PFSK-1 (cell line): ENCODE measurements at regions not wholly inside any gene's neighbourhood (a gene's known extent, or its start where the extent isn't known, plus 50 kb on each side); places are given as distances from the start of the nearest gene placed in this dataset.

Experiments used
- FOXP2 ChIP-seq: optimal IDR thresholded peaks from 2 replicates; pipeline ENCODE3; 2011; ENCODE audit warnings: borderline replicate concordance, control low read depth, inconsistent platforms; ENCODE audit not compliant: insufficient read depth; ENCODE audit errors: extremely low read length, extremely low read depth
- POLR2AphosphoS5 ChIP-seq: IDR thresholded peaks from 2 replicates; pipeline ENCODE4 v1.6.1; 2012; ENCODE audit warnings: low read depth, mild to moderate bottlenecking, control low read depth, low read length, moderate library complexity
- SIN3A ChIP-seq: IDR thresholded peaks from 2 replicates; pipeline ENCODE4 v1.6.1; 2012; ENCODE audit warnings: mild to moderate bottlenecking, low read length, moderate library complexity, borderline replicate concordance; ENCODE audit not compliant: insufficient read depth
- TAF1 ChIP-seq: IDR thresholded peaks from 2 replicates; pipeline ENCODE4 v1.6.1; 2012; ENCODE audit warnings: low read length, control low read depth, borderline replicate concordance; ENCODE audit not compliant: insufficient read depth
- TF ChIP-seq, protein P1 (sequence below), 2 experiments: IDR thresholded peaks; 2 replicates each; pipeline versions ENCODE4 v1.6.1 to v1.8.0; 2011 to 2012; ENCODE audit warnings: low read depth in 2 of 2, low read length in 2 of 2, control low read depth in 1 of 2, inconsistent platforms in 1 of 2, mild to moderate bottlenecking in 1 of 2, moderate library complexity in 1 of 2; ENCODE audit not compliant: insufficient read depth in 1 of 2

DNA sequence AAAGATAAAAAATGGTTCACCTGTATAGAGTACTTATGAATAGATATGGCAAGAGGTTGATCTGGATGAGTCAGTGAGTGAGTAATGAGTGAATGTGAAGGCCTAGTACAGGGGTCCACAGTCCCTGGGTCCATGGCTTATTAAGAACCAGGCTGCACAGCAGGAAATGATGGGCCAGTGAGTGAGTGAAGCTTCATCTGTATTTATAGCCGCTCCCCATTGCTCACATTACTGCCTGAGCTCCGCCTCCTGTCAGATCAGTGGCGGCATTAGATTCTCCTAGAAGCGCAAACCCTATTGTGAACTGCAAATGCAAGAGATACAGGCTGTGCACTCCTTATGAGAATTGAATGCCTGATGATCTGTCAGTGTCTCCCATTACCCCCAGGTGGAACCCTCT, 307.7 kb upstream of the ZNF608 start:
- TF ChIP-seq, protein P1, sequence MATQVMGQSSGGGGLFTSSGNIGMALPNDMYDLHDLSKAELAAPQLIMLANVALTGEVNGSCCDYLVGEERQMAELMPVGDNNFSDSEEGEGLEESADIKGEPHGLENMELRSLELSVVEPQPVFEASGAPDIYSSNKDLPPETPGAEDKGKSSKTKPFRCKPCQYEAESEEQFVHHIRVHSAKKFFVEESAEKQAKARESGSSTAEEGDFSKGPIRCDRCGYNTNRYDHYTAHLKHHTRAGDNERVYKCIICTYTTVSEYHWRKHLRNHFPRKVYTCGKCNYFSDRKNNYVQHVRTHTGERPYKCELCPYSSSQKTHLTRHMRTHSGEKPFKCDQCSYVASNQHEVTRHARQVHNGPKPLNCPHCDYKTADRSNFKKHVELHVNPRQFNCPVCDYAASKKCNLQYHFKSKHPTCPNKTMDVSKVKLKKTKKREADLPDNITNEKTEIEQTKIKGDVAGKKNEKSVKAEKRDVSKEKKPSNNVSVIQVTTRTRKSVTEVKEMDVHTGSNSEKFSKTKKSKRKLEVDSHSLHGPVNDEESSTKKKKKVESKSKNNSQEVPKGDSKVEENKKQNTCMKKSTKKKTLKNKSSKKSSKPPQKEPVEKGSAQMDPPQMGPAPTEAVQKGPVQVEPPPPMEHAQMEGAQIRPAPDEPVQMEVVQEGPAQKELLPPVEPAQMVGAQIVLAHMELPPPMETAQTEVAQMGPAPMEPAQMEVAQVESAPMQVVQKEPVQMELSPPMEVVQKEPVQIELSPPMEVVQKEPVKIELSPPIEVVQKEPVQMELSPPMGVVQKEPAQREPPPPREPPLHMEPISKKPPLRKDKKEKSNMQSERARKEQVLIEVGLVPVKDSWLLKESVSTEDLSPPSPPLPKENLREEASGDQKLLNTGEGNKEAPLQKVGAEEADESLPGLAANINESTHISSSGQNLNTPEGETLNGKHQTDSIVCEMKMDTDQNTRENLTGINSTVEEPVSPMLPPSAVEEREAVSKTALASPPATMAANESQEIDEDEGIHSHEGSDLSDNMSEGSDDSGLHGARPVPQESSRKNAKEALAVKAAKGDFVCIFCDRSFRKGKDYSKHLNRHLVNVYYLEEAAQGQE (IDR thresholded peaks at IDR 0.05; ENCODE audit: insufficient read depth in 1 of 2, low read depth in 2 of 2, low read length in 2 of 2): no peak
- no peak for TF ChIP-seq SIN3A
- TF ChIP-seq POLR2AphosphoS5: no peak
- TF ChIP-seq TAF1: no peak

DNA sequence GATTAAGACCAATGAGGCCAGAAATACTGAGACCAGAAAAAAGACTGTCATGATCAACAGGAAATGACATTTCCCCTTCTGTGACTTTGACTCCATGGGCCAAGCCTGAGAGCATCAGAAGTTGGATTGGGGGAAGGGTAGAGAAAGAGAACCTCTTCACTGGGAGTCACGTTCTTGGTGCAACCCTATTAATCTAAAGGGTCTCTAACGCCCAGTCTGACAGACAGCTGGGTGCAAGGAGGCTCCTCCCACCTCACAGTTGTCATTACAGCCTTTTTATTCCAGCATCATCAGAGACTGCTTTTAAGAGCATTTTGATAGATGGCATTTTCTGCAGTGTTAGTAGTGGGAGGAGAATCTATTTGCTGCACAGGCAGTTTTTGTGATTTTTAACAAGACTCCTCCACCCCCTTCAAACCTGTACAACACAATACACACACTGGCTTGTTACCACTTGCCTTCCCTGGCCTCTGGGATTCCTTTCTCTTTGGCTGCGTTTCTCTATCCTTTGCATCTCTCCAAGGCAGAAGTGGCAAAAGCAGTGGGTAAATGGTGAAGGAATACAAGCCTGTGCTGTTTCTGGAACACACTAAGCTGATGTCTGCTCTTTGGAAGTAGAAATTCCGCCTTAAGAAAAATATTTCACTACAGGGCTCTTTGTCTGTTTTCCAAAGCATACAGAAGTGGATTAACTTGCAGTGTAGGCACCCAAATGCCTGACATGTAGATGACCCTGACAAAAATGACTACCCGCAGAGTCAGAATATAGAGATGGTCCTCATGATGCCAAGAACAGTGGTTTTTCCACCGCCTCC, 310.4 kb upstream of the ZNF608 start:
- TF ChIP-seq FOXP2 (no peak), TAF1 (no peak), SIN3A (no peak), POLR2AphosphoS5 (no peak)
- TF ChIP-seq, protein P1 (IDR thresholded peaks at IDR 0.05; ENCODE audit: insufficient read depth in 1 of 2, low read depth in 2 of 2, low read length in 2 of 2): no peak

DNA sequence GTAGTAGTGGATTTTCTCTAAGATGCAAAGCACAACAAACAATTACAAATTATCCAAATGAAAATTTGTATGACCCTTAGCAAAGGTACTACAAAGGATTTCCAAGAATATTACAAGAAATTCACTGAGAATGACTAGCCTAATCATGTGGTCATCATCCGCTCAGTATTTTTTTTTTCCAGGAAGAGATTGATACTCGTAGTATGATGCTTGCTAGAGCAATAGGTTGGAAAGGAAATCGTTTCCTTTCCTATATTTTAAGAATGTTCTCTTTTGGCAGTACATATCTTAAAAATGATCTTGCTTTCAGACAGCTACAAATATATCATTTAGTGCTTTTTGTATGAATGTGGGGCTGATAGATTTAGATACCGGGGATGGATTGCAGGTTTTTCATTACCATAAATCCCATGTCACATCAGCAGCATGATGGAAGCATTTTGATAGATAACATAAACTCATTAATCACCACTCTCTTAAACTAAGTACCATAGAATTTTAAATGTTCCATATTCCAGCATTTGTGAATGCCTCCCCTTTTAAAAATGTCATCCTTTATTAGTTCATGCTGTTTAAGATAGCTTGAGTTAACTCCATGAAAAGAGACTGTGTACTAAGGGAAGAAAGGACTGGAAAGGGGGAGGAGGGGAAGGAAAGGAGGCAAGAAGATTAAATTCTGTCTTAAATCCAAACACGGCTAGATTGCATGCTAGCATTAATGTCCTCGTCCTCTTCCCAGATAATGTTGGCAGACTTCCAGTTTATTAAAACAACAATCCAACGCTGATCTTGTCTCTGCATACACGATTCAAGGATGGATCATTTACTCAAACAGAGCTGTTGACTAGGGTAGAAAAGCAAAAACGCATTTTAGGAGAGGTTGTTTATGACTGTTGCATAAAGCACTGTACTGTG, 311.7 kb upstream of the ZNF608 start:
- TF ChIP-seq, protein P1 (IDR thresholded peaks at IDR 0.05; ENCODE audit: insufficient read depth in 1 of 2, low read depth in 2 of 2, low read length in 2 of 2): no peak
- TF ChIP-seq POLR2AphosphoS5: no peak
- TF ChIP-seq TAF1: no peak
- TF ChIP-seq SIN3A: no peak
- TF ChIP-seq FOXP2: no peak

DNA sequence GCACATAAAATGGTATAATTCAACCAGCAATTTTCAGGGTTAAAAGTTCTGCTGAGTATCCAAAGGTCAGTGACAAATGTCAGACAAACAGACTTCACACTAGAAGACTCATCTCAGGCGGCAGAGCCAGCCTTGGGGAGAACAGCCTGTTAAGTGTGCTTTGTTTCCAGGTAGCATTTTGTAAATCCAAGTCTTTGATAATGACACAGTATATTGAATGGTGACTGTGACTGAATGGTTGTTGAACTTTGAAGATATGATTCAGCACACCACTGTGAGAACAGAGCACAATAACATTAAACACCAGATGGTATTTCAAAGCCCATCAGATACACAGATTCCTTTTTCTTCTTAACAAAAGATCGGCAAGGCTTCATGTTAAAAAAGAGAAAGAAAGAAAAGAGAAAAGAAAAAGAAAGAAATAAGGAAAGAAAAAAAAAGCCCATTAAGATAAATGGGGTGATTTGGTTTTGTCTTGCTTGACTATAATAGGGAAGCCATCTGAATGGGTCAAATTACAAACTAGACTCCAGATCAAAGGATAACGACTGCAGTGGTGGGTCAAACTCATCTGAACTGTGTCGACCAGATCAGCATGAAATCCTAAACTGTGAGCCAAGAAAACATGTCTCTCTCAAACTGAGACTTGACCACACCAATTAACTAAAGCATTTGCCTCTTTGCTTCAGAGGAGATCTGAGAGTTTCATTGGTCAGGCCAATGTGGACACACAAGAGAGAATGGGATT, 313.0 kb upstream of the ZNF608 start:
- TF ChIP-seq SIN3A (no peak), POLR2AphosphoS5 (no peak)

DNA sequence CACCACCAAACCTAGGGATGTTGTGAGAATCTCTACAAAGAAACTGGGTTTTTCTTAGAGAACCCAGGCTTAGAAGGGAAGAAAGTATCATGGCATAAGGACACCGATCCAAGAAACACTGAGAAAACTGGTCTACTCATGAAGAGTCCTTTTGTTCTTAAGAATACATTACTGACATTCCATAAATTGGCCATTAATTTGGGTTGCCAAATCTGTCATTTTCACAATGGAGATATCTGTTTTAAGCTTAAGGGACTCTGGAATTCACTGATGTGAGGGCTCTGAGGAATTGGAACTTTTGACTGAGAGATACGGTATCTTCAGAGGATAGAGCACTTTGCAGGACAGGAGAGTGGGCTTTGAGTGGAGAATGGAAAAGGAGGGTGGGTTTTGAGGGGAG, 315.3 kb upstream of the ZNF608 start:
- TF ChIP-seq TAF1: no peak
- TF ChIP-seq, protein P1 (IDR thresholded peaks at IDR 0.05; ENCODE audit: insufficient read depth in 1 of 2, low read depth in 2 of 2, low read length in 2 of 2): no peak
- TF ChIP-seq SIN3A: no peak
- no peak for TF ChIP-seq POLR2AphosphoS5
- TF ChIP-seq FOXP2: no peak
